PC-9 (cell line): ENCODE measurements at regions not wholly inside any gene's neighbourhood (a gene's known extent, or its start where the extent isn't known, plus 50 kb on each side); places are given as distances from the start of the nearest gene placed in this dataset.

ENCODE experiments used
- BruUV-seq: library from RNA; stranded (reverse); fragments of 400-500 nt; replicated peaks from 2 replicates; lab custom pipeline; 2021; lab: Mats Ljungman, UMichigan
- CTCF ChIA-PET: fragments of 300-600 bp; sonication (Branson Sonifier 250); formaldehyde crosslinking; loops from one replicate; lab custom pipeline; 2022; ENCODE audit warnings: antibody characterized with exemption; lab: Charles Lee
- POLR2A ChIA-PET: fragments of 300-600 bp; sonication (Branson Sonifier 250); formaldehyde crosslinking; loops from one replicate; lab custom pipeline; 2022; ENCODE audit warnings: antibody characterized with exemption; ENCODE audit not compliant: unreplicated experiment; lab: Charles Lee
- DNase-seq, 2 experiments: peaks; one replicate each; pipeline versions ENCODE4 v3.0.0 to v3.0.0-alpha.2; 2015 to 2022; ENCODE audit warnings: mixed read lengths in 1 of 2
- H2AFZ ChIP-seq: fragments of 200-600 bp; sonication (generic); 2 replicates; pipeline ENCODE4 v1.8.1; 2017; ENCODE audit warnings: antibody characterized with exemption
- H3F3A ChIP-seq: fragments of 200-600 bp; sonication (generic); 2 replicates; pipeline ENCODE4 v1.8.1; 2017; ENCODE audit warnings: antibody characterized with exemption, mild to moderate bottlenecking, low read depth; ENCODE audit not compliant: insufficient read depth
- H3K27ac ChIP-seq: fragments of 200-600 bp; sonication (generic); 2 replicates; pipeline ENCODE4 v1.6.1; 2016; ENCODE audit warnings: mixed run types
- H3K27me3 ChIP-seq: fragments of 200-600 bp; sonication (generic); 2 replicates; pipeline ENCODE4 v1.6.1; 2016; ENCODE audit warnings: low read depth, mixed run types; ENCODE audit not compliant: insufficient read depth
- H3K36me3 ChIP-seq: fragments of 200-600 bp; sonication (generic); 2 replicates; pipeline ENCODE4 v1.6.1; 2016; ENCODE audit warnings: low read depth, mixed run types
- H3K4me1 ChIP-seq: fragments of 200-600 bp; sonication (generic); replicated peaks from 2 replicates; pipeline ENCODE4 v1.6.1; 2016; ENCODE audit warnings: mixed run types; ENCODE audit not compliant: insufficient read depth
- H3K4me2 ChIP-seq: fragments of 200-600 bp; sonication (generic); 2 replicates; pipeline ENCODE4 v1.6.1; 2017; ENCODE audit warnings: mixed run types
- H3K4me3 ChIP-seq: fragments of 200-600 bp; sonication (generic); 2 replicates; pipeline ENCODE4 v1.6.1; 2016; ENCODE audit warnings: mixed run types
- H3K79me2 ChIP-seq: fragments of 200-600 bp; sonication (generic); 2 replicates; pipeline ENCODE4 v1.6.1; 2017; ENCODE audit warnings: low read depth, mixed run types
- H3K9me2 ChIP-seq: fragments of 200-600 bp; sonication (generic); 2 replicates; pipeline ENCODE4 v1.8.1; 2017; ENCODE audit warnings: mild to moderate bottlenecking; ENCODE audit not compliant: insufficient read depth
- H3K9me3 ChIP-seq: fragments of 200-600 bp; sonication (generic); 2 replicates; pipeline ENCODE4 v1.8.1; 2016; ENCODE audit warnings: low read depth; ENCODE audit not compliant: insufficient read depth
- H4K20me1 ChIP-seq: fragments of 200-600 bp; sonication (generic); 2 replicates; pipeline ENCODE4 v1.8.1; 2017; ENCODE audit not compliant: insufficient read depth
- EZH2 ChIP-seq: fragments of 200-600 bp; sonication (generic); IDR thresholded peaks from 2 replicates; pipeline ENCODE4 v1.8.0; 2017; ENCODE audit warnings: antibody characterized with exemption, low read depth
- intact Hi-C: fragments of 100-400 bp; cut with micrococcal nuclease; formaldehyde crosslinking; loops from one replicate; pipeline ENCODE4 v1.10.0; 2022; ENCODE audit not compliant: unreplicated experiment
- TF ChIP-seq, protein P1 (sequence below): fragments of 200-600 bp; sonication (generic); conservative IDR thresholded peaks from 2 replicates; pipeline ENCODE4 v1.6.1; 2017; ENCODE audit warnings: mixed run types, antibody characterized with exemption, mild to moderate bottlenecking, moderate library complexity

DNA sequence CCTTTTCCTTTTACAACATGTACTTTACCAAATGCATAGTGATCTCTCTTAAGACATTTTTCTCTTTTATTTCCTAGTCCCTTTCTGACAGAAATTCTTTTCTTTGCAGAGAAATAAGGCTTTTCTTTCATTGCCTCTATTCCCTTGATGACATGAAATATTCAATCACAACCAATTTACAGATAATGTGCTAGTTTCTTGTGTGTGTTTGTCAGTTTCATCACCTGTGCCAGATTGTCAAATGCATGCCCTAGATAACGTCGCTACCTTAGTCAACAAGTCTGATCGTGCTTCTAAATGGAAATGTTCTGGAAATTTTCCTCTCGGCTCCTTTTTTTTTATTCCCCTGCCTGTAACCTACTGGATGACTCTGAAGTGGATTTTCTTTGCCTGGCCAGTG is 478.1 kb downstream of the KLF5 start:
- intact Hi-C loops = no loop called here
- DNase-seq = no peak

DNA sequence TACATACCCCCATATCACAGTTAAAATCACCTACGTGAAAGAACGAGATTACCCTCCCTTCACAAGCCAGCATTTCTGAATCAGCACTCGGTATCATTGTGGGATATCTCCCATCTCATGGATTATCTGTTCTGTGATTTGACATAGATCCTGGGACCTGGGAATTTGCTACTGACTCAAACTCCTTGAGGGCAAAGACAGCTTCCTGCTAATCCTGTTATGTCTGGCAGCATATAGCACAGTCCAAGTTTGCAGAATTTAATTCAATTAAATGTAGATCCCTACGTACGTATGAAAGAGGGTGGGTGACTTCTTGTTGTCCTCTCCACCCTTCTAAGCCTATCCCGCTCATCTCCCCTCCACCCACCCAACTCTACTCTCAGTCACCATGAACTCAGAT is 476.5 kb downstream of the KLF5 start:
- no peaks in the 10 kb centered on the region for H3F3A ChIP-seq
- no peaks in the 10 kb centered on the region for H4K20me1 ChIP-seq
- no peaks in the 10 kb centered on the region for H3K79me2 ChIP-seq
- H3K9me2 ChIP-seq = no peaks in the 10 kb centered on the region
- BruUV-seq = no TSS peak
- H3K36me3 ChIP-seq = no peaks in the 10 kb centered on the region
- H2AFZ ChIP-seq = no peak overlapping the region
- H3K9me3 ChIP-seq = 0 out of 2 replicates have a peak, but pooled peaks cover 4% of the 10 kb centered on the region
- no peaks in the 10 kb centered on the region for H3K27me3 ChIP-seq
- intact Hi-C loops = no loop called here
- peak in 1 of 2 experiments; percentile 43 for DNase-seq
- H3K4me1 ChIP-seq = peaks cover 8% of the 10 kb centered on the region
- CTCF ChIA-PET = no interaction called here
- no peak for TF ChIP-seq EZH2
- TF ChIP-seq, protein P1, sequence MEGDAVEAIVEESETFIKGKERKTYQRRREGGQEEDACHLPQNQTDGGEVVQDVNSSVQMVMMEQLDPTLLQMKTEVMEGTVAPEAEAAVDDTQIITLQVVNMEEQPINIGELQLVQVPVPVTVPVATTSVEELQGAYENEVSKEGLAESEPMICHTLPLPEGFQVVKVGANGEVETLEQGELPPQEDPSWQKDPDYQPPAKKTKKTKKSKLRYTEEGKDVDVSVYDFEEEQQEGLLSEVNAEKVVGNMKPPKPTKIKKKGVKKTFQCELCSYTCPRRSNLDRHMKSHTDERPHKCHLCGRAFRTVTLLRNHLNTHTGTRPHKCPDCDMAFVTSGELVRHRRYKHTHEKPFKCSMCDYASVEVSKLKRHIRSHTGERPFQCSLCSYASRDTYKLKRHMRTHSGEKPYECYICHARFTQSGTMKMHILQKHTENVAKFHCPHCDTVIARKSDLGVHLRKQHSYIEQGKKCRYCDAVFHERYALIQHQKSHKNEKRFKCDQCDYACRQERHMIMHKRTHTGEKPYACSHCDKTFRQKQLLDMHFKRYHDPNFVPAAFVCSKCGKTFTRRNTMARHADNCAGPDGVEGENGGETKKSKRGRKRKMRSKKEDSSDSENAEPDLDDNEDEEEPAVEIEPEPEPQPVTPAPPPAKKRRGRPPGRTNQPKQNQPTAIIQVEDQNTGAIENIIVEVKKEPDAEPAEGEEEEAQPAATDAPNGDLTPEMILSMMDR = no peak
- POLR2A ChIA-PET = no interaction called here
- H3K4me3 ChIP-seq = no peak overlapping the region
- no peak overlapping the region for H3K27ac ChIP-seq
- H3K4me2 ChIP-seq = peak overlapping the region; percentile 24; the same call in 1 of the 2 replicates

More for the DNA sequence above, 478.1 kb downstream of the KLF5 start:
- ChIA-PET POLR2A (interaction anchor here (0.7 kb wide), 1 partner anchor 86 kb away, joined by 3 read pairs; no protein-coding TSS in a partner anchor), CTCF (no interaction called here)
- Histone ChIP-seq H3K4me2 (no peak overlapping the region), H3K36me3 (no peaks in the 10 kb centered on the region), H2AFZ (no peak overlapping the region), H3K79me2 (no peaks in the 10 kb centered on the region), H3K27me3 (no peaks in the 10 kb centered on the region), H3K27ac (no peak overlapping the region), H3K9me2 (no peaks in the 10 kb centered on the region), H3F3A (no peaks in the 10 kb centered on the region), H3K4me1 (peaks cover 9% of the 10 kb centered on the region), H3K4me3 (no peak overlapping the region), H4K20me1 (no peaks in the 10 kb centered on the region), H3K9me3 (0 out of 2 replicates have a peak, but pooled peaks cover 4% of the 10 kb centered on the region)
- no TSS peak for BruUV-seq
- TF ChIP-seq, protein P1 = no peak
- TF ChIP-seq EZH2 = no peak

DNA sequence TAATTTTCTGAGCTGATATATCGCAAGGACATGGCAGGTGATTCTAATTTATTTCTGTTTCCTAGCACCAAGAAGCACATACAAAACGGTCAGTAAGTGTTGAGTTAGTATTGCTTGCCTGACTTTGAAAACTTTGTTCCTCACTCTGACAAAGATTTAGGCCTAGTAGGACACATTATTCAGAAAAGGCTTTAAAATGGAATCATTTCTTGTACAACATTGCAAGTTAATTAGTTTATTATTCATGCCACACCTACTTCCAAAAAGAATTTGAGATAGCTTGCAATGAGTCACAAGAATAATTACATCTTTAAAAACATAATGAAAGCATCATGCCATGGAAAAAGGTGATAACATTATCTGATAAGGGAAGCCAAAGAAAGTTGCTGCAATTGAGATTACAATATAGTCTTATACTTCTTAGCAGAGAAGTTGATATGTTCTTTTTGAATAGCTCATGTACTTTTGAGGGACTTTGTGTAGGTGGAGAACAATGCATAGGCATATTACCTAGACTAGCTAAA is 474.2 kb downstream of the KLF5 start:
- no TSS peak for BruUV-seq
- peaks cover 8% of the 10 kb centered on the region for H3K4me1 ChIP-seq
- no peaks in the 10 kb centered on the region for H3K79me2 ChIP-seq
- no peak overlapping the region for H3K4me3 ChIP-seq
- H3K36me3 ChIP-seq = no peaks in the 10 kb centered on the region
- H3K4me2 ChIP-seq = no peak overlapping the region
- H2AFZ ChIP-seq = no peak overlapping the region
- TF ChIP-seq, protein P1 = no peak
- no peak for TF ChIP-seq EZH2
- no peaks in the 10 kb centered on the region for H3K9me2 ChIP-seq
- H3F3A ChIP-seq = no peaks in the 10 kb centered on the region
- H3K27me3 ChIP-seq = no peaks in the 10 kb centered on the region
- H3K9me3 ChIP-seq = 0 out of 2 replicates have a peak, but pooled peaks cover 4% of the 10 kb centered on the region
- no peaks in the 10 kb centered on the region for H4K20me1 ChIP-seq
- no peak overlapping the region for H3K27ac ChIP-seq
- POLR2A ChIA-PET = interaction anchor here (0.7 kb wide), 1 partner anchor 47 kb away, joined by 7 read pairs; no protein-coding TSS in a partner anchor
- intact Hi-C loops = no loop called here
- CTCF ChIA-PET = no interaction called here
- no peak for DNase-seq
